Keratinocyte (primary cell): ENCODE measurements at regions not wholly inside any gene's neighbourhood (a gene's known extent, or its start where the extent isn't known, plus 50 kb on each side); places are given as distances from the start of the nearest gene placed in this dataset.

Source experiments
- DNase-seq: peaks from one replicate; pipeline ENCODE4 v3.0.0-alpha.2; 2011; ENCODE audit warnings: low read depth, missing footprints, low spot score
- FAIRE-seq: peaks from 2 replicates; lab custom pipeline; 2011; peaks lifted over from hg19 to GRCh38; lab: Jason Lieb, UNC
- H2AFZ ChIP-seq: 2 replicates; pipeline ENCODE4 v1.6.0; 2012; ENCODE audit warnings: low read length, control low read depth, inconsistent platforms; ENCODE audit not compliant: control insufficient read depth
- H3K27ac ChIP-seq: 2 replicates; pipeline ENCODE4 v1.5.1; 2011; ENCODE audit warnings: low read length; ENCODE audit not compliant: control insufficient read depth, insufficient read depth
- H3K27me3 ChIP-seq: 3 replicates; pipeline ENCODE4 v1.6.0; 2011; ENCODE audit warnings: low read length; ENCODE audit not compliant: control insufficient read depth, insufficient read depth; ENCODE audit errors: extremely low read depth
- H3K36me3 ChIP-seq, 2 experiments: 2 replicates in 1 of 2; 3 replicates in 1 of 2; pipeline ENCODE4 v1.5.1; 2011; ENCODE audit warnings: low read length in 2 of 2, mild to moderate bottlenecking in 1 of 2; ENCODE audit not compliant: control insufficient read depth in 2 of 2, insufficient read depth in 2 of 2; ENCODE audit errors: extremely low read depth in 1 of 2
- H3K4me1 ChIP-seq: 3 replicates; pipeline ENCODE4 v1.5.1; 2011; ENCODE audit warnings: low read length; ENCODE audit not compliant: control insufficient read depth, insufficient read depth; ENCODE audit errors: extremely low read depth
- H3K4me2 ChIP-seq: 3 replicates; pipeline ENCODE4 v1.6.0; 2011; ENCODE audit warnings: low read depth, low read length; ENCODE audit not compliant: control insufficient read depth, insufficient read depth; ENCODE audit errors: extremely low read depth
- H3K4me3 ChIP-seq, 3 experiments: fragments of 200-600 bp in 1 of 3; sonication (generic) in 1 of 3; 2 replicates in 2 of 3; 3 replicates in 1 of 3; pipeline ENCODE4 v1.5.1; 2011 to 2016; ENCODE audit warnings: low read length in 3 of 3, mild to moderate bottlenecking in 3 of 3, control low read depth in 2 of 3, inconsistent platforms in 1 of 3, low read depth in 1 of 3, mixed read lengths in 1 of 3, mixed run types in 1 of 3, moderate library complexity in 1 of 3; ENCODE audit not compliant: control insufficient read depth in 2 of 3, insufficient read depth in 2 of 3; ENCODE audit errors: extremely low read depth in 1 of 3
- H3K79me2 ChIP-seq: 2 replicates; pipeline ENCODE4 v1.6.0; 2012; ENCODE audit warnings: low read length; ENCODE audit not compliant: control insufficient read depth, insufficient read depth
- H3K9ac ChIP-seq: 3 replicates; pipeline ENCODE4 v1.6.0; 2011; ENCODE audit warnings: low read length; ENCODE audit not compliant: control insufficient read depth, insufficient read depth; ENCODE audit errors: extremely low read depth
- H3K9me1 ChIP-seq: 3 replicates; pipeline ENCODE4 v1.6.0; 2011; ENCODE audit warnings: low read length; ENCODE audit not compliant: control insufficient read depth, insufficient read depth; ENCODE audit errors: extremely low read depth
- H3K9me3 ChIP-seq: 2 replicates; pipeline ENCODE4 v1.5.1; 2012; ENCODE audit warnings: low read depth, low read length; ENCODE audit not compliant: control insufficient read depth
- H4K20me1 ChIP-seq: 3 replicates; pipeline ENCODE4 v1.6.0; 2011; ENCODE audit warnings: low read length; ENCODE audit not compliant: control insufficient read depth, insufficient read depth; ENCODE audit errors: extremely low read depth
- CTCF ChIP-seq, 3 experiments: IDR thresholded peaks in 1 of 3; conservative IDR thresholded peaks in 1 of 3; optimal IDR thresholded peaks in 1 of 3; 2 replicates in 2 of 3; 3 replicates in 1 of 3; pipeline versions ENCODE3 to v1.5.1; 2011; ENCODE audit warnings: low read length in 3 of 3, mild to moderate bottlenecking in 3 of 3, moderate library complexity in 2 of 3, control low read depth in 1 of 3, inconsistent platforms in 1 of 3; ENCODE audit not compliant: insufficient read depth in 2 of 3; ENCODE audit errors: extremely low read depth in 1 of 3
- EZH2 ChIP-seq: IDR thresholded peaks from one replicate; pipeline ENCODE4 v1.6.1; 2012; ENCODE audit warnings: inconsistent platforms, mild to moderate bottlenecking, low read length, moderate library complexity
- dilution Hi-C: fragments of 300-500 bp; cut with MboI; formaldehyde crosslinking; loops from one replicate; pipeline ENCODE4 v1.7.0; 2020; ENCODE audit warnings: low sequenced_read_pairs; ENCODE audit not compliant: extremely low pct_ligation_motif_present

GRCh38 chr16:72271699-72272240 lies 99.8 kb upstream of the PMFBP1 start:
- FAIRE-seq (no peak), DNase-seq (no peak)
- H3K36me3 ChIP-seq: no peaks in the 10 kb centered on the region
- H3K4me3 ChIP-seq: no peak overlapping the region
- H3K9ac ChIP-seq: no peak overlapping the region
- H3K27me3 ChIP-seq: no peaks in the 10 kb centered on the region
- no peaks in the 10 kb centered on the region for H4K20me1 ChIP-seq
- no peak overlapping the region for H2AFZ ChIP-seq
- dilution Hi-C loops: no loop called here
- no peaks in the 10 kb centered on the region for H3K9me3 ChIP-seq
- no peaks in the 10 kb centered on the region for H3K79me2 ChIP-seq
- H3K4me1 ChIP-seq: no peaks in the 10 kb centered on the region
- H3K4me2 ChIP-seq: no peak overlapping the region
- no peaks in the 10 kb centered on the region for H3K9me1 ChIP-seq
- TF ChIP-seq CTCF (optimal IDR thresholded peaks at IDR 0.05 in 1 of 3, IDR thresholded peaks at IDR 0.05 in 1 of 3, conservative IDR thresholded peaks at IDR 0.05 in 1 of 3; ENCODE audit: extremely low read depth in 1 of 3, insufficient read depth in 2 of 3, low read length in 3 of 3) (no peak), EZH2 (no peak)
- no peak overlapping the region for H3K27ac ChIP-seq

GRCh38 chr16:72270531-72270930 lies 98.6 kb upstream of the PMFBP1 start:
- Histone ChIP-seq H3K36me3 (no peaks in the 10 kb centered on the region), H3K4me2 (no peak overlapping the region), H3K79me2 (no peaks in the 10 kb centered on the region), H3K4me3 (no peak overlapping the region), H3K9ac (no peak overlapping the region), H3K4me1 (no peaks in the 10 kb centered on the region), H3K27ac (no peak overlapping the region), H4K20me1 (no peaks in the 10 kb centered on the region), H3K27me3 (no peaks in the 10 kb centered on the region), H2AFZ (no peak overlapping the region), H3K9me3 (no peaks in the 10 kb centered on the region), H3K9me1 (no peaks in the 10 kb centered on the region)
- DNase-seq: no peak
- FAIRE-seq: no peak
- TF ChIP-seq EZH2 (no peak), CTCF (optimal IDR thresholded peaks at IDR 0.05 in 1 of 3, IDR thresholded peaks at IDR 0.05 in 1 of 3, conservative IDR thresholded peaks at IDR 0.05 in 1 of 3; ENCODE audit: extremely low read depth in 1 of 3, insufficient read depth in 2 of 3, low read length in 3 of 3) (no peak)
- dilution Hi-C loops: no loop called here
